ENCODE measurements at regions not wholly inside any gene's neighbourhood (a gene's known extent, or its start where the extent isn't known, plus 50 kb on each side); places are given as distances from the start of the nearest gene placed in this dataset.

GRCh38 chr2:181198183-181198864 is 217.9 kb downstream of the UBE2E3 start:
- no peak for DNase-seq (ENCODE audit: low read depth)

GRCh38 chr2:181203412-181203811 is 223.0 kb downstream of the UBE2E3 start:
- no peak for TF ChIP-seq CTCF (conservative IDR thresholded peaks at IDR 0.05; ENCODE audit: control insufficient read depth, insufficient read depth, low read depth, low read length)
- no peak overlapping the region for H3K4me3 ChIP-seq (ENCODE audit: control insufficient read depth, low read depth, low read length)
- peak; percentile 79 for DNase-seq (ENCODE audit: low read depth)

More at GRCh38 chr2:181198183-181198864, 217.9 kb downstream of the UBE2E3 start:
- no peak for TF ChIP-seq CTCF (conservative IDR thresholded peaks at IDR 0.05; ENCODE audit: control insufficient read depth, insufficient read depth, low read depth, low read length)
- no peak overlapping the region for H3K4me3 ChIP-seq (ENCODE audit: control insufficient read depth, low read depth, low read length)

GRCh38 chr2:181203916-181204315 is 223.5 kb downstream of the UBE2E3 start:
- DNase-seq (ENCODE audit: low read depth): peak; percentile 22
- no peak overlapping the region for H3K4me3 ChIP-seq (ENCODE audit: control insufficient read depth, low read depth, low read length)
- no peak for TF ChIP-seq CTCF (conservative IDR thresholded peaks at IDR 0.05; ENCODE audit: control insufficient read depth, insufficient read depth, low read depth, low read length)

- no peak overlapping the region for H3K4me3 ChIP-seq (ENCODE audit: control insufficient read depth, low read depth, low read length)
- DNase-seq (ENCODE audit: low read depth): no peak
- TF ChIP-seq CTCF (conservative IDR thresholded peaks at IDR 0.05; ENCODE audit: control insufficient read depth, insufficient read depth, low read depth, low read length): no peak
Observed at GRCh38 chr2:181218401-181218821, 238.0 kb downstream of the UBE2E3 start.

GRCh38 chr2:181223234-181223633 is 234.0 kb upstream of the ITGA4 start:
- TF ChIP-seq CTCF (conservative IDR thresholded peaks at IDR 0.05; ENCODE audit: control insufficient read depth, insufficient read depth, low read depth, low read length): no peak
- no peak for DNase-seq (ENCODE audit: low read depth)
- no peak overlapping the region for H3K4me3 ChIP-seq (ENCODE audit: control insufficient read depth, low read depth, low read length)

- no peak overlapping the region for H3K4me3 ChIP-seq (ENCODE audit: control insufficient read depth, low read depth, low read length)
- TF ChIP-seq CTCF (conservative IDR thresholded peaks at IDR 0.05; ENCODE audit: control insufficient read depth, insufficient read depth, low read depth, low read length): no peak
- no peak for DNase-seq (ENCODE audit: low read depth)
Observed at GRCh38 chr2:181224866-181225265, 232.3 kb upstream of the ITGA4 start.

All from fibroblast of mammary gland (primary cell).